Memory B cell (primary cell): ENCODE measurements at regions not wholly inside any gene's neighbourhood (a gene's known extent, or its start where the extent isn't known, plus 50 kb on each side); places are given as distances from the start of the nearest gene placed in this dataset.
"Not testable (repeated sequence)": the region's sequence is repeated elsewhere in the genome, so short reads cannot be mapped to it uniquely, and the experiment has no call there.

Source experiments
- ATAC-seq: fragments of 150-1000 bp; cut with Tn5 transposase; 2 replicates; pipeline ENCODE4 v1.10.0; 2021; ENCODE audit warnings: low read depth, mild to moderate bottlenecking, moderate library complexity
- DNase-seq, 2 donors: peaks; one replicate each; pipeline ENCODE4 v3.0.0; 2022; ENCODE audit warnings: low spot score in 2 of 2
- H3K27ac Mint-ChIP-seq: one replicate; pipeline ENCODE4 v1.8.0; 2022; ENCODE audit warnings: mild to moderate bottlenecking, moderate library complexity, mixed read lengths
- H3K27me3 Mint-ChIP-seq: one replicate; pipeline ENCODE4 v1.8.0; 2022; ENCODE audit warnings: mixed read lengths
- H3K36me3 Mint-ChIP-seq: one replicate; pipeline ENCODE4 v1.8.0; 2022; ENCODE audit warnings: mild to moderate bottlenecking, mixed read lengths
- H3K4me1 Mint-ChIP-seq: one replicate; pipeline ENCODE4 v1.8.0; 2022; ENCODE audit warnings: mixed read lengths
- H3K4me3 Mint-ChIP-seq: one replicate; pipeline ENCODE4 v1.8.0; 2022; ENCODE audit warnings: mild to moderate bottlenecking, moderate library complexity, mixed read lengths
- H3K9me3 Mint-ChIP-seq: one replicate; pipeline ENCODE4 v1.8.0; 2022; ENCODE audit warnings: mixed read lengths

GRCh38 chr3:104175696-104176095 is 1191.0 kb upstream of the ALCAM start:
- no peak overlapping the region for H3K27ac Mint-ChIP-seq
- no peaks in the 10 kb centered on the region for H3K9me3 Mint-ChIP-seq
- ATAC-seq = no peak
- no peaks in the 10 kb centered on the region for H3K27me3 Mint-ChIP-seq
- no peak overlapping the region for H3K4me3 Mint-ChIP-seq
- no peak for DNase-seq
- no peaks in the 10 kb centered on the region for H3K4me1 Mint-ChIP-seq
- no peaks in the 10 kb centered on the region for H3K36me3 Mint-ChIP-seq

- no peaks in the 10 kb centered on the region for H3K9me3 Mint-ChIP-seq
- H3K36me3 Mint-ChIP-seq = no peaks in the 10 kb centered on the region
- H3K4me3 Mint-ChIP-seq = no peak overlapping the region
- H3K27ac Mint-ChIP-seq = no peak overlapping the region
- H3K4me1 Mint-ChIP-seq = no peaks in the 10 kb centered on the region
- no peak for ATAC-seq
- no peak for DNase-seq
- H3K27me3 Mint-ChIP-seq = no peaks in the 10 kb centered on the region
Observed at GRCh38 chr3:104176706-104177105, 1190.0 kb upstream of the ALCAM start.

GRCh38 chr3:104178680-104179079 is 1188.0 kb upstream of the ALCAM start:
- DNase-seq = no peak
- Mint-ChIP-seq H3K27me3 (no peaks in the 10 kb centered on the region), H3K27ac (no peak overlapping the region), H3K9me3 (no peaks in the 10 kb centered on the region), H3K4me3 (no peak overlapping the region), H3K36me3 (no peaks in the 10 kb centered on the region), H3K4me1 (no peaks in the 10 kb centered on the region)
- ATAC-seq = no peak

- H3K27me3 Mint-ChIP-seq = no peaks in the 10 kb centered on the region
- H3K4me1 Mint-ChIP-seq = no peaks in the 10 kb centered on the region
- DNase-seq (no peak), ATAC-seq (no peak)
- H3K27ac Mint-ChIP-seq = no peak overlapping the region
- H3K4me3 Mint-ChIP-seq = no peak overlapping the region
- H3K9me3 Mint-ChIP-seq = no peaks in the 10 kb centered on the region
- H3K36me3 Mint-ChIP-seq = no peaks in the 10 kb centered on the region
Observed at GRCh38 chr3:104180906-104181305, 1185.8 kb upstream of the ALCAM start.

GRCh38 chr3:104190681-104191080 is 1176.0 kb upstream of the ALCAM start:
- DNase-seq = no peak
- no peak overlapping the region for H3K4me3 Mint-ChIP-seq

GRCh38 chr3:104198131-104198530 is 1168.6 kb upstream of the ALCAM start:
- no peaks in the 10 kb centered on the region for H3K36me3 Mint-ChIP-seq
- no peak overlapping the region for H3K4me3 Mint-ChIP-seq
- no peaks in the 10 kb centered on the region for H3K27me3 Mint-ChIP-seq
- no peak overlapping the region for H3K27ac Mint-ChIP-seq
- no peaks in the 10 kb centered on the region for H3K4me1 Mint-ChIP-seq
- DNase-seq (no peak), ATAC-seq (no peak)
- no peaks in the 10 kb centered on the region for H3K9me3 Mint-ChIP-seq

More at GRCh38 chr3:104190681-104191080, 1176.0 kb upstream of the ALCAM start:
- no peak for ATAC-seq
- H3K4me1 Mint-ChIP-seq = no peaks in the 10 kb centered on the region
- no peaks in the 10 kb centered on the region for H3K27me3 Mint-ChIP-seq
- H3K27ac Mint-ChIP-seq = no peak overlapping the region
- H3K36me3 Mint-ChIP-seq = no peaks in the 10 kb centered on the region
- no peaks in the 10 kb centered on the region for H3K9me3 Mint-ChIP-seq

GRCh38 chr3:104206925-104207324 is 1159.8 kb upstream of the ALCAM start:
- Mint-ChIP-seq H3K27me3 (no peaks in the 10 kb centered on the region), H3K4me3 (no peak overlapping the region), H3K36me3 (no peaks in the 10 kb centered on the region), H3K4me1 (no peaks in the 10 kb centered on the region), H3K27ac (no peak overlapping the region), H3K9me3 (no peaks in the 10 kb centered on the region)
- no peak for ATAC-seq
- DNase-seq = no peak

GRCh38 chr3:104214277-104214676 is 1152.4 kb upstream of the ALCAM start:
- DNase-seq (no peak), ATAC-seq (no peak)
- H3K27me3 Mint-ChIP-seq = no peaks in the 10 kb centered on the region
- H3K4me3 Mint-ChIP-seq = no peak overlapping the region
- no peaks in the 10 kb centered on the region for H3K36me3 Mint-ChIP-seq
- no peaks in the 10 kb centered on the region for H3K9me3 Mint-ChIP-seq
- no peak overlapping the region for H3K27ac Mint-ChIP-seq
- H3K4me1 Mint-ChIP-seq = peaks cover 4% of the 10 kb centered on the region

GRCh38 chr3:104214937-104215336 is 1151.8 kb upstream of the ALCAM start:
- Mint-ChIP-seq H3K4me3 (no peak overlapping the region), H3K27ac (no peak overlapping the region), H3K27me3 (no peaks in the 10 kb centered on the region), H3K36me3 (no peaks in the 10 kb centered on the region), H3K9me3 (no peaks in the 10 kb centered on the region), H3K4me1 (peaks cover 4% of the 10 kb centered on the region)
- DNase-seq (no peak), ATAC-seq (no peak)

GRCh38 chr3:104219046-104219445 is 1147.7 kb upstream of the ALCAM start:
- H3K4me1 Mint-ChIP-seq, H3K27ac Mint-ChIP-seq, H3K36me3 Mint-ChIP-seq, ATAC-seq, H3K4me3 Mint-ChIP-seq, H3K9me3 Mint-ChIP-seq, DNase-seq, H3K27me3 Mint-ChIP-seq: not testable (repeated sequence)

- Mint-ChIP-seq H3K4me1 (no peaks in the 10 kb centered on the region), H3K4me3 (no peak overlapping the region), H3K27me3 (no peaks in the 10 kb centered on the region), H3K36me3 (no peaks in the 10 kb centered on the region), H3K27ac (no peak overlapping the region), H3K9me3 (no peaks in the 10 kb centered on the region)
- DNase-seq (no peak), ATAC-seq (no peak)
Observed at GRCh38 chr3:104234442-104235194, 1132.1 kb upstream of the ALCAM start.

- peaks cover 4% of the 10 kb centered on the region for H3K27me3 Mint-ChIP-seq
- peaks cover 7% of the 10 kb centered on the region for H3K9me3 Mint-ChIP-seq
- no peak overlapping the region for H3K4me3 Mint-ChIP-seq
Observed at GRCh38 chr3:104244680-104245220, 1122.0 kb upstream of the ALCAM start.

GRCh38 chr3:104245261-104245660 is 1121.4 kb upstream of the ALCAM start:
- Mint-ChIP-seq H3K27me3 (peaks cover 4% of the 10 kb centered on the region), H3K27ac (no peak overlapping the region), H3K9me3 (peaks cover 7% of the 10 kb centered on the region), H3K4me1 (no peaks in the 10 kb centered on the region), H3K4me3 (no peak overlapping the region), H3K36me3 (no peaks in the 10 kb centered on the region)
- ATAC-seq (no peak), DNase-seq (no peak)

More at GRCh38 chr3:104244680-104245220, 1122.0 kb upstream of the ALCAM start:
- Mint-ChIP-seq H3K27ac (no peak overlapping the region), H3K4me1 (no peaks in the 10 kb centered on the region), H3K36me3 (no peaks in the 10 kb centered on the region)
- ATAC-seq (no peak), DNase-seq (no peak)

GRCh38 chr3:104245981-104246380 is 1120.7 kb upstream of the ALCAM start:
- H3K27ac Mint-ChIP-seq = no peak overlapping the region
- no peak for DNase-seq
- no peak overlapping the region for H3K4me3 Mint-ChIP-seq
- H3K27me3 Mint-ChIP-seq = peaks cover 2% of the 10 kb centered on the region
- no peak for ATAC-seq
- H3K36me3 Mint-ChIP-seq = no peaks in the 10 kb centered on the region
- no peaks in the 10 kb centered on the region for H3K4me1 Mint-ChIP-seq
- peaks cover 5% of the 10 kb centered on the region for H3K9me3 Mint-ChIP-seq

GRCh38 chr3:104257486-104257885 is 1109.2 kb upstream of the ALCAM start:
- Mint-ChIP-seq H3K27me3 (no peaks in the 10 kb centered on the region), H3K27ac (no peak overlapping the region), H3K4me3 (no peak overlapping the region), H3K9me3 (no peaks in the 10 kb centered on the region), H3K4me1 (no peaks in the 10 kb centered on the region), H3K36me3 (no peaks in the 10 kb centered on the region)
- DNase-seq = no peak
- ATAC-seq = no peak
